SK-N-SH treated with all-trans-retinoic acid at 6 μM for 48 hours (cell line): ENCODE measurements at regions not wholly inside any gene's neighbourhood (a gene's known extent, or its start where the extent isn't known, plus 50 kb on each side); places are given as distances from the start of the nearest gene placed in this dataset.

Source experiments
- ATAC-seq: fragments of 200-7000 bp; cut with Tn5 transposase; 3 replicates; pipeline ENCODE4 v1.9.1; 2020; ENCODE audit warnings: mild to moderate bottlenecking, moderate library complexity
- ARNTL ChIP-seq: fragments of 450-650 bp; formaldehyde crosslinking; IDR thresholded peaks from 2 replicates; pipeline ENCODE4 v1.5.0; 2020; ENCODE audit warnings: low read depth, mild to moderate bottlenecking, moderate library complexity, borderline replicate concordance
- BACH2 ChIP-seq: fragments of 250-450 bp; sonication (Bioruptor Pico); IDR thresholded peaks from 2 replicates; pipeline ENCODE4 v1.9.0; 2021; ENCODE audit warnings: mild to moderate bottlenecking, borderline replicate concordance
- CSDC2 ChIP-seq: fragments of 250-450 bp; sonication (Bioruptor Pico); IDR thresholded peaks from 2 replicates; pipeline ENCODE4 v1.5.0; 2020; ENCODE audit warnings: mild to moderate bottlenecking, moderate library complexity
- ESRRG ChIP-seq: fragments of 250-450 bp; sonication (Bioruptor Pico); IDR thresholded peaks from 2 replicates; pipeline ENCODE4 v1.6.1; 2021; ENCODE audit warnings: mild to moderate bottlenecking
- GLIS3 ChIP-seq: fragments of 250-450 bp; sonication (Bioruptor Pico); IDR thresholded peaks from 2 replicates; pipeline ENCODE4 v1.5.0; 2020; ENCODE audit warnings: mild to moderate bottlenecking, moderate library complexity
- ISL1 ChIP-seq: fragments of 250-450 bp; sonication (Bioruptor Pico); IDR thresholded peaks from 2 replicates; pipeline ENCODE4 v2.1.2; 2022; ENCODE audit warnings: mild to moderate bottlenecking, moderate library complexity
- OSR1 ChIP-seq: fragments of 250-450 bp; sonication (Bioruptor Pico); IDR thresholded peaks from 2 replicates; pipeline ENCODE4 v1.8.0; 2022; ENCODE audit warnings: moderate library complexity, mild to moderate bottlenecking, inconsistent platforms
- PPARA ChIP-seq: fragments of 250-450 bp; sonication (Bioruptor Pico); IDR thresholded peaks from 2 replicates; pipeline ENCODE4 v1.5.0; 2020; ENCODE audit warnings: mild to moderate bottlenecking, borderline replicate concordance
- RARB ChIP-seq: fragments of 250-450 bp; sonication (Bioruptor Pico); IDR thresholded peaks from 2 replicates; pipeline ENCODE4 v1.8.0; 2021; ENCODE audit warnings: mild to moderate bottlenecking, moderate library complexity
- SNAI2 ChIP-seq: fragments of 250-450 bp; sonication (Bioruptor Pico); IDR thresholded peaks from 2 replicates; pipeline ENCODE4 v1.5.0; 2020; ENCODE audit warnings: mild to moderate bottlenecking, moderate library complexity
- TCF4 ChIP-seq: fragments of 250-450 bp; sonication (Bioruptor Pico); IDR thresholded peaks from 2 replicates; pipeline ENCODE4 v1.8.0; 2021; ENCODE audit warnings: mild to moderate bottlenecking, moderate library complexity, borderline replicate concordance
- TOX ChIP-seq: fragments of 250-450 bp; sonication (Bioruptor Pico); IDR thresholded peaks from 2 replicates; pipeline ENCODE4 v1.8.0; 2021; ENCODE audit warnings: mild to moderate bottlenecking, moderate library complexity, borderline replicate concordance
- ZFP3 ChIP-seq: fragments of 250-450 bp; sonication (Bioruptor Pico); IDR thresholded peaks from 2 replicates; pipeline ENCODE4 v1.5.0; 2020; ENCODE audit warnings: mild to moderate bottlenecking, moderate library complexity
- ZNF8 ChIP-seq: fragments of 450-650 bp; formaldehyde crosslinking; IDR thresholded peaks from 2 replicates; pipeline ENCODE4 v1.5.0; 2020; ENCODE audit warnings: mild to moderate bottlenecking, moderate library complexity
- TF ChIP-seq, protein P1 (sequence below): fragments of 250-450 bp; sonication (Bioruptor Pico); IDR thresholded peaks from 2 replicates; pipeline ENCODE4 v1.5.0; 2020; ENCODE audit warnings: mild to moderate bottlenecking, moderate library complexity
- TF ChIP-seq, protein P2 (sequence below): fragments of 250-450 bp; sonication (Bioruptor Pico); IDR thresholded peaks from 2 replicates; pipeline ENCODE4 v1.8.0; 2021; ENCODE audit warnings: low read depth, mild to moderate bottlenecking, moderate library complexity, borderline replicate concordance
- TF ChIP-seq, protein P3 (sequence below): fragments of 250-450 bp; sonication (Bioruptor Pico); IDR thresholded peaks from 2 replicates; pipeline ENCODE4 v1.8.0; 2020; ENCODE audit warnings: mild to moderate bottlenecking, moderate library complexity, borderline replicate concordance
- TF ChIP-seq, protein P4 (sequence below): fragments of 250-450 bp; sonication (Bioruptor Pico); IDR thresholded peaks from 2 replicates; pipeline ENCODE4 v1.5.1; 2020; ENCODE audit warnings: low read depth, mild to moderate bottlenecking, moderate library complexity
- TF ChIP-seq, protein P5 (sequence below): fragments of 250-450 bp; sonication (Bioruptor Pico); IDR thresholded peaks from 2 replicates; pipeline ENCODE4 v1.5.1; 2021; ENCODE audit warnings: mild to moderate bottlenecking, moderate library complexity

DNA sequence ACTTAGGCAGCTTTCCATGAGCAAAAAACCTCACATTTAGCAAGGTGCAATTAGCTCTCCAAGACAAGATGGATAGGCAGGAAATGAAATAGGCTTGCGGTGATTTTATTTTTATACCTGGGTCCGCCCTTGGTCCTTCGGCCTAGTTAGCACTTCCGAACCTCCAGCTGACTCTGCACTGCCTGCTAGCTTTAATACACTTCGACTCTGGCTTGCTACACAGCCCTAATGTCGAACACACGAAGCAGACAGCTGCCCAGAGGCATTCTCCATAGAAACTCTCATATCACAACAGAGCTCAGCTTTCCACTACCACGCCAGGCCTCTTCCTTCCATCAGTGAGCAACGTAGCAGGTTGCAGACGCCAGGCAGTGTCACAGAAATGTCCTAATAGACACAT, 688.0 kb downstream of the VRK1 start (continued):
- TF ChIP-seq ESRRG (CRISPR knock-in tag) (no peak), ISL1 (no peak), ARNTL (CRISPR knock-in tag) (no peak), ZFP3 (no peak), OSR1 (no peak), TOX (no peak)

DNA sequence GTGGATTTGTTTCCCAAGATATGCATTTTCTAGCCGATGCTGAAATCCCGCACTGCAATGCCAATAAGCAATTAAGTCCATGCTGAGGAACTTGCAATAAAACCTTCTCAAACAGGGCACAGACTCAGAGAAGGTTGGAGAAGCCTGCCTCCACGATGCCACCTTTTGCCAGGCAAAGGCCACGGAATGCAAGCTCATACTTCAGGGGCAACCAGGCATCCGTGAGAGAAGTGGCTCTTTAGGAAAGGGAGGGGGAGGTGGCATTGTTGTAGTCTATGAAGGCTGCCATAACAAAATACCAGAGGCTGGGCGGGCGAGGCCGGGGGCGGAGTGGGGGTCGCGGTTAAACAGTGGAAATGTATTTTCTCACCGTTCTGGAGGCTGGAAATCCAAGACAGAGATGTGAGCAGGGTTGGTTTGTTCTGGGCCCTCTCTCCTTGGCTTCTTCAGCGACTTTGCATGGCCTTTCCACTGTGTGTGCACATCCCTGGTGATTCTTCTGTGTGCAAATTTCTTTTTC, 689.5 kb downstream of the VRK1 start:
- TF ChIP-seq OSR1, result no peak
- no peak for TF ChIP-seq ZNF8 (CRISPR knock-in tag)
- TF ChIP-seq, protein P1, sequence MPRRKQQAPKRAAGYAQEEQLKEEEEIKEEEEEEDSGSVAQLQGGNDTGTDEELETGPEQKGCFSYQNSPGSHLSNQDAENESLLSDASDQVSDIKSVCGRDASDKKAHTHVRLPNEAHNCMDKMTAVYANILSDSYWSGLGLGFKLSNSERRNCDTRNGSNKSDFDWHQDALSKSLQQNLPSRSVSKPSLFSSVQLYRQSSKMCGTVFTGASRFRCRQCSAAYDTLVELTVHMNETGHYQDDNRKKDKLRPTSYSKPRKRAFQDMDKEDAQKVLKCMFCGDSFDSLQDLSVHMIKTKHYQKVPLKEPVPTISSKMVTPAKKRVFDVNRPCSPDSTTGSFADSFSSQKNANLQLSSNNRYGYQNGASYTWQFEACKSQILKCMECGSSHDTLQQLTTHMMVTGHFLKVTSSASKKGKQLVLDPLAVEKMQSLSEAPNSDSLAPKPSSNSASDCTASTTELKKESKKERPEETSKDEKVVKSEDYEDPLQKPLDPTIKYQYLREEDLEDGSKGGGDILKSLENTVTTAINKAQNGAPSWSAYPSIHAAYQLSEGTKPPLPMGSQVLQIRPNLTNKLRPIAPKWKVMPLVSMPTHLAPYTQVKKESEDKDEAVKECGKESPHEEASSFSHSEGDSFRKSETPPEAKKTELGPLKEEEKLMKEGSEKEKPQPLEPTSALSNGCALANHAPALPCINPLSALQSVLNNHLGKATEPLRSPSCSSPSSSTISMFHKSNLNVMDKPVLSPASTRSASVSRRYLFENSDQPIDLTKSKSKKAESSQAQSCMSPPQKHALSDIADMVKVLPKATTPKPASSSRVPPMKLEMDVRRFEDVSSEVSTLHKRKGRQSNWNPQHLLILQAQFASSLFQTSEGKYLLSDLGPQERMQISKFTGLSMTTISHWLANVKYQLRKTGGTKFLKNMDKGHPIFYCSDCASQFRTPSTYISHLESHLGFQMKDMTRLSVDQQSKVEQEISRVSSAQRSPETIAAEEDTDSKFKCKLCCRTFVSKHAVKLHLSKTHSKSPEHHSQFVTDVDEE, result no peak
- no peak for TF ChIP-seq PPARA
- TF ChIP-seq, protein P2, sequence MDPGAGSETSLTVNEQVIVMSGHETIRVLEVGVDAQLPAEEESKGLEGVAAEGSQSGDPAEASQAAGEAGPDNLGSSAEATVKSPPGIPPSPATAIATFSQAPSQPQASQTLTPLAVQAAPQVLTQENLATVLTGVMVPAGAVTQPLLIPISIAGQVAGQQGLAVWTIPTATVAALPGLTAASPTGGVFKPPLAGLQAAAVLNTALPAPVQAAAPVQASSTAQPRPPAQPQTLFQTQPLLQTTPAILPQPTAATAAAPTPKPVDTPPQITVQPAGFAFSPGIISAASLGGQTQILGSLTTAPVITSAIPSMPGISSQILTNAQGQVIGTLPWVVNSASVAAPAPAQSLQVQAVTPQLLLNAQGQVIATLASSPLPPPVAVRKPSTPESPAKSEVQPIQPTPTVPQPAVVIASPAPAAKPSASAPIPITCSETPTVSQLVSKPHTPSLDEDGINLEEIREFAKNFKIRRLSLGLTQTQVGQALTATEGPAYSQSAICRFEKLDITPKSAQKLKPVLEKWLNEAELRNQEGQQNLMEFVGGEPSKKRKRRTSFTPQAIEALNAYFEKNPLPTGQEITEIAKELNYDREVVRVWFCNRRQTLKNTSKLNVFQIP (CRISPR knock-in tag), result no peak
- TF ChIP-seq, protein P3, sequence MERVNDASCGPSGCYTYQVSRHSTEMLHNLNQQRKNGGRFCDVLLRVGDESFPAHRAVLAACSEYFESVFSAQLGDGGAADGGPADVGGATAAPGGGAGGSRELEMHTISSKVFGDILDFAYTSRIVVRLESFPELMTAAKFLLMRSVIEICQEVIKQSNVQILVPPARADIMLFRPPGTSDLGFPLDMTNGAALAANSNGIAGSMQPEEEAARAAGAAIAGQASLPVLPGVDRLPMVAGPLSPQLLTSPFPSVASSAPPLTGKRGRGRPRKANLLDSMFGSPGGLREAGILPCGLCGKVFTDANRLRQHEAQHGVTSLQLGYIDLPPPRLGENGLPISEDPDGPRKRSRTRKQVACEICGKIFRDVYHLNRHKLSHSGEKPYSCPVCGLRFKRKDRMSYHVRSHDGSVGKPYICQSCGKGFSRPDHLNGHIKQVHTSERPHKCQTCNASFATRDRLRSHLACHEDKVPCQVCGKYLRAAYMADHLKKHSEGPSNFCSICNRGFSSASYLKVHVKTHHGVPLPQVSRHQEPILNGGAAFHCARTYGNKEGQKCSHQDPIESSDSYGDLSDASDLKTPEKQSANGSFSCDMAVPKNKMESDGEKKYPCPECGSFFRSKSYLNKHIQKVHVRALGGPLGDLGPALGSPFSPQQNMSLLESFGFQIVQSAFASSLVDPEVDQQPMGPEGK (CRISPR knock-in tag), result no peak
- no peak for TF ChIP-seq CSDC2 (CRISPR knock-in tag)
- TF ChIP-seq SNAI2 (CRISPR knock-in tag), result no peak
- no peak for TF ChIP-seq TCF4 (CRISPR knock-in tag)
- no peak for TF ChIP-seq BACH2 (CRISPR knock-in tag)
- TF ChIP-seq, protein P4, sequence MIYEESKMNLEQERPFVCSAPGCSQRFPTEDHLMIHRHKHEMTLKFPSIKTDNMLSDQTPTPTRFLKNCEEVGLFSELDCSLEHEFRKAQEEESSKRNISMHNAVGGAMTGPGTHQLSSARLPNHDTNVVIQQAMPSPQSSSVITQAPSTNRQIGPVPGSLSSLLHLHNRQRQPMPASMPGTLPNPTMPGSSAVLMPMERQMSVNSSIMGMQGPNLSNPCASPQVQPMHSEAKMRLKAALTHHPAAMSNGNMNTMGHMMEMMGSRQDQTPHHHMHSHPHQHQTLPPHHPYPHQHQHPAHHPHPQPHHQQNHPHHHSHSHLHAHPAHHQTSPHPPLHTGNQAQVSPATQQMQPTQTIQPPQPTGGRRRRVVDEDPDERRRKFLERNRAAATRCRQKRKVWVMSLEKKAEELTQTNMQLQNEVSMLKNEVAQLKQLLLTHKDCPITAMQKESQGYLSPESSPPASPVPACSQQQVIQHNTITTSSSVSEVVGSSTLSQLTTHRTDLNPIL (CRISPR knock-in tag), result no peak
- TF ChIP-seq, protein P5, sequence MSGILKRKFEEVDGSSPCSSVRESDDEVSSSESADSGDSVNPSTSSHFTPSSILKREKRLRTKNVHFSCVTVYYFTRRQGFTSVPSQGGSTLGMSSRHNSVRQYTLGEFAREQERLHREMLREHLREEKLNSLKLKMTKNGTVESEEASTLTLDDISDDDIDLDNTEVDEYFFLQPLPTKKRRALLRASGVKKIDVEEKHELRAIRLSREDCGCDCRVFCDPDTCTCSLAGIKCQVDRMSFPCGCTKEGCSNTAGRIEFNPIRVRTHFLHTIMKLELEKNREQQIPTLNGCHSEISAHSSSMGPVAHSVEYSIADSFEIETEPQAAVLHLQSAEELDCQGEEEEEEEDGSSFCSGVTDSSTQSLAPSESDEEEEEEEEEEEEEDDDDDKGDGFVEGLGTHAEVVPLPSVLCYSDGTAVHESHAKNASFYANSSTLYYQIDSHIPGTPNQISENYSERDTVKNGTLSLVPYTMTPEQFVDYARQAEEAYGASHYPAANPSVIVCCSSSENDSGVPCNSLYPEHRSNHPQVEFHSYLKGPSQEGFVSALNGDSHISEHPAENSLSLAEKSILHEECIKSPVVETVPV, result no peak
- no peak for ATAC-seq

DNA sequence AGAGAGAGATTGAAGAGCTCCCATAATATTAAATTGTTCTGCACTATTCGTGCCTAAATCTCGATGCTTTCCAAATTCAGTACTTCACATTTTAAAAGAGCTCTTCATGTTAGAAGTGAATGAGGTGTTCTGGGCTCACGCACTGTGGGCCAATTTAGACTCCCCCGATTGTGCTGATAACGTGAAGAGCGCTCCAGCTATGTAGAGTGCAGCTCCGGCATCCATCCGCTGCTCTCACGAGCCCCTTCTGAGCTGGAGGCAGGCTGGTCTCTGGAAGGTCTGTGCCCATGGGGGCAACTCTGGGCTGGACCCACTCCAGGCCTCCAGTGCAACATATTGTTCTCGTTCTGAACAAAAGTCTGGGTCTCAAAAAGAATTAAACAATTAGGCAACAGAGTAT, 692.6 kb downstream of the VRK1 start:
- no peak for ATAC-seq
- no peak for TF ChIP-seq OSR1
- no peak for TF ChIP-seq TOX
- TF ChIP-seq GLIS3, result no peak
- no peak for TF ChIP-seq TCF4 (CRISPR knock-in tag)
- TF ChIP-seq RARB (CRISPR knock-in tag), result no peak
- TF ChIP-seq BACH2 (CRISPR knock-in tag), result no peak
- TF ChIP-seq ZFP3, result no peak
- TF ChIP-seq PPARA, result no peak
- no peak for TF ChIP-seq CSDC2 (CRISPR knock-in tag)
- TF ChIP-seq, protein P4 (CRISPR knock-in tag), result no peak
- TF ChIP-seq, all 23 proteins: peak for 0
